NCI-H1436 treated with DMSO at 0.1 percent for 48 hours (cell line): ENCODE measurements at regions not wholly inside any gene's neighbourhood (a gene's known extent, or its start where the extent isn't known, plus 50 kb on each side); places are given as distances from the start of the nearest gene placed in this dataset.
"Not testable (repeated sequence)": the region's sequence is repeated elsewhere in the genome, so short reads cannot be mapped to it uniquely, and the experiment has no call there.

Source experiments
- DNase-seq: peaks from one replicate; lab custom pipeline; 2025; lab: John Stamatoyannopoulos, UW

DNA sequence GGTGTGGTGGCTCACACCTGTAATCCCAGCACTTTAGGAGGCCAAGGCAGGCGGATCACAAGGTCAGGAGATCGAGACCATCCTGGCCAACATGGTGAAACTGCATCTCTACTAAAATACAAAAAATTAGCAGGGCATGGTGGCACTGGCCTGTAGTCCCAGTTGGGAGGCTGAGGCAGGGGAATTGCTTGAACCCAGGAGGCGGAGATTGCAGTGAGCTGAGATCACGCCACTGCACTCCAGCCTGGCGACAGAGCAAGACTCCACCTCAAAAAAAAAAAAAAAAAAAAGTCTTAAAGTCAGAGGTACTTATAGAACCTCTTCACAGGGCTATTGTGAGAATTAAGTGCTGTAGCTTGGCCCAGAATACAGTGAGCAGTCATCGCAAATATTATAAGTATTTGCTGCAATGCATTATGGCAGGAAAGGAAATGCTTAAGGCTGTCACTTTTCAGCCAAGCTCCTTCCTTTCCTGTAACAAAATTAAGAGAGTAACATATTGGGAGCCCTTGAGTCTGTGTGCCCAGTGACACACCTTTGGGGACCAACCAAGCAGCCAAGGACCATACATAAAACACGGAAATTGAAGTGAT is 110.9 kb upstream of the HAND1 start:
- DNase-seq = not testable (repeated sequence)

GRCh38 chr5:154588091-154588774 is 110.2 kb upstream of the HAND1 start:
- no peak for DNase-seq

- DNase-seq = no peak
Measured at GRCh38 chr5:154587123-154588026, 109.3 kb upstream of the HAND1 start.

DNA sequence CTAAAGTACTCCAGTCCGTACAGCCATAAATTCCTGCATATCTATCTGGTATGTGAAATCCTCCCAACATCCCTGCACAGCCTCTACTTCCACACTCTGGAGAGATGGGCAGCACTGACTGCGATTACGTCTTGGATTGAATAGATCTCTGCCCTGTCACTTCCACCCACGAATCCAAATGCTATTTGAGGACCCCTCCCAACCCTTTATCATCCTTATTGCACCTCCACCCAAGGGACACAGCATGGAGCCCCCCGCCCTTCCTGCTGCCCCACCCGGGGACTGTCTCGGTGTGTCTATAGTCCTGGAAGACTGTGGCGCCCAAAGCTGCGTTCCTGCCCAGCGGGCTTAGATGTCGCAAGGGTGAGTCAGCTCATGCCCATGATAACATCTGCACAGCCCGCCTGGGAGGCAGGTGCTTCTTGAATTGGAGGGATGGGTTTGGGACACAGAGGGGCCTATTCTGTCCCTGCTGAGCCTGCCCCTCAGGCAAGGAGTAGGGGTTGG is 105.7 kb upstream of the HAND1 start:
- DNase-seq = no peak

DNA sequence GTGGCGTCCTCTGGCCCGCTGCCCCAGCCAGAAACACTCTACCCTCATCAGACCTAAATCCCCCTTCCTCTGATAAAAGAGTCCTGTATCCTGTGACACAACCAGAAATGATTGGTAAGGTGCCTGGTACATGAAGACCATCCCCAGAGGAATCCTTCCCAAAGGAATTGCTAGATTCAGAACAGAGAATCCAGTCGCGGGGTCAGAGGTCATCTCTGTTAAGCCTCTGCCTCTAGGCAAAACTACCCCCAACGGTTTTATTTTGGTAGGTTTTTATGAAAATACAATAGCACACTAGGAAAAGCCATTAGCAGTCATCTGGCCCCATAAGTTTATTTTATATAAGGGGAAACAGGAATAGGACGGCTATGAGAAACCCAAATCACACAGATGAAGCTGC is 102.4 kb upstream of the HAND1 start:
- no peak for DNase-seq

DNA sequence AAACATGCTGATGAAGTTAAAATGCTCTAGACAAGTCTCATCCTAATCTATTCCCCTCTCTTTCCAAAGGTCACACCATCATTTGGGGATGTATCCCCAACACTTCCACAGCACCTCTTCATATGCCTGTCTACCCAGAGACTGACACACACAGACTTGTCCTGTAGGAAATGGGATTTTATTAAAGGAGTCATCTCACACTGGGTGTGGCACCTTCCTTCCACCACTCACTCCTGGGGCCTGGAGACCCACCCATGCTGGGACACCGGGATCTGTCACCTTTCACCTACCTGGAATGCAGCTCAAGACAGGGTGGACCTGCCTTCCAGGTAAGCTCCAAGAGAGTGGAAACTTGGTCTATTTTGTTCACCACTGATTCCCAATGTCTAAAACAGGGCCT is 99.4 kb upstream of the HAND1 start:
- no peak for DNase-seq

- DNase-seq = no peak
Measured at GRCh38 chr5:154576429-154576806, 98.4 kb upstream of the HAND1 start.

DNA sequence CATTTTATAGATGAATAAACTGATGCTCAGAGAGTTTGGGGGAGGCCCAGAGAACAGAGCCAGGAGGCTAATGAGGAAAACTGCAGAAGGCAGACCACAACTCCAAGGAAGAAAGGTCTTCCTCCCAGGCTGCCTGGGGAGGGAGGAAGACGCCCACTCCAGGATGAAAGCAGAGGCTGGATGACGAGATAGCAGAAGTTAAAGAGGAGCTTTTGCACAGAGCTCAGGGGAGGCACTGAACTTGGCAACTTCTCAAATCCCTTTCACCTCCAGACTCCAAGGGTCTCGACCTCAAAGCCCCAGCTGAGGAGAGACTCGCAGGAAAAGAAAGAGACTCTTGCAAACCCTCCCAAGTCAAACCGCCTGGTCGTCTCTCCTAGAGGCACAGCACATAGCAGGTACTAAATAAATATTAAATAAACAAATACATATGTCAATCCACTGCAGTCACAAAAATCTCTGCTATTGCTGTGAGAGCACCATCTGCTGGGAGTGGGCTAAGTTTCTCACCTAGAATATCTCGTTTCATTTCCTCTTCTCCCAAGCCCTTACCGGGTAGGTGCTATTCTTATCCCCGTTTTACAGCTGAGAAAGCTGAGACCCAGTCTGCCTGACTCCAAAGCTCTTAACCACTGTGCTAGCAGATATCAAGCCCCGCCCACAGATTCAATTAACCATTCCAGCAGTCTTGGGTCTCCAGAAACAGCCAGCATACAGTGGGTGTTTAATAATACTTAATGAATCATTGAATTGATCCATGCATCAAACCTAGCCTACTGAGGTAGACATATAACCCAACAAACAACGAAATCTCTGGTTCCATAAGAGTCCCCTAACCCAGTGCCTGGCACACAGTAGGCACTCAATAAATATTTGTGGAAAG is 97.8 kb upstream of the HAND1 start:
- no peak for DNase-seq

- no peak for DNase-seq
Measured at GRCh38 chr5:154573011-154573410, 95.0 kb upstream of the HAND1 start.

- no peak for DNase-seq
Measured at GRCh38 chr5:154571325-154572035, 93.5 kb upstream of the HAND1 start.

GRCh38 chr5:154570572-154571324 is 92.7 kb upstream of the HAND1 start:
- no peak for DNase-seq

DNA sequence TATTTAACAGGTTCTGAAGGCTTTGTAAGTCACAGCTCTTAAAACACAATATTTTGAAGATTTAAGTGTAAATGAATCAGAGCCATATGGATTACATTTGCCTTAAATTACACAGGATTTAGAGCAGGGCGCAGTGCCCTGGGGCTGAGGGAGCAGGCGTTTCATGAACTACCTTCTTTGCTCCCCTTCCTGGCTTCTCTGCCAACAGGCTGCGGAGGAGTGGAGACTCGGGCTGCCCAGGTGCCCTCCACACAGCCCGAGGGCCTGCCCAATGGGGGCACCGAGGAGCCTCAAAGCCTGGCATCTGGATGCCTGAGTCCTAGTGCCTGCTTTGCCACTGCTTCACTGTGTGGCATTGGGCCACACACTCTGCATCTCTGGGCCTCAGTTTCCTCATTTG is 90.6 kb upstream of the HAND1 start:
- DNase-seq = no peak

- DNase-seq = no peak
Measured at GRCh38 chr5:154567155-154567554, 89.1 kb upstream of the HAND1 start.

- DNase-seq = no peak
Measured at GRCh38 chr5:154566146-154566680, 88.2 kb upstream of the HAND1 start.

- DNase-seq = no peak
Measured at GRCh38 chr5:154565123-154565522, 87.1 kb upstream of the HAND1 start.

DNA sequence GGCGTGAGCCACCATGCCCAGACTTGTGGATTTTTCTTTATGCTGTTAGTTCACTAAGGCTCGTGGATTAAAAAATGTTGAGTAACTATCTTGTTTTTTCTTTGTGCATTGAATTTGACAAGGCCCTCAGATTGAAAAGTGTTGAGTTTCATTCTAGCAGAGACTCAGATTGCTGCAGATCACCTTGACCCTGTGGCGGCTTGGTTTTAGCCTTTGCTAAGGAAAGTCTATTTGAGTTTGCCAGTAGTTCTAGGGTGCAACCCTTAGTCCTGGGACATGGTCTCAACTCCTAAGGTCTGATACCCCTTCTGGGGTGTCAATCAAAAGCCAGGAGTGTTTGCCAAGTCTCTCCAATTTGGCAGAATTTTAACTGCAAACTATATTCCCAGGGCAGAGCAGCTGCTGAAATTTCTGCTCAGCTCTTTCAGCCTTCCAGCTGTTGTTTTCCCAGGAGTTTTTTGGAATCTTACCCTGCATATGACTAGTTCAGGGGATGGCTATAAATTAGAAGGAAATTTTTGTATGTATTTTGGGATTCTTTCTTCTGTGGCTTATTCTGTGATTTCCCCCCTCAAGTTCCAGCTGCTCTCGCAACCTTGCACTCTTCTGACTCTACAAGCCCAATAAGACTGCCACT is 84.3 kb upstream of the HAND1 start:
- no peak for DNase-seq

DNA sequence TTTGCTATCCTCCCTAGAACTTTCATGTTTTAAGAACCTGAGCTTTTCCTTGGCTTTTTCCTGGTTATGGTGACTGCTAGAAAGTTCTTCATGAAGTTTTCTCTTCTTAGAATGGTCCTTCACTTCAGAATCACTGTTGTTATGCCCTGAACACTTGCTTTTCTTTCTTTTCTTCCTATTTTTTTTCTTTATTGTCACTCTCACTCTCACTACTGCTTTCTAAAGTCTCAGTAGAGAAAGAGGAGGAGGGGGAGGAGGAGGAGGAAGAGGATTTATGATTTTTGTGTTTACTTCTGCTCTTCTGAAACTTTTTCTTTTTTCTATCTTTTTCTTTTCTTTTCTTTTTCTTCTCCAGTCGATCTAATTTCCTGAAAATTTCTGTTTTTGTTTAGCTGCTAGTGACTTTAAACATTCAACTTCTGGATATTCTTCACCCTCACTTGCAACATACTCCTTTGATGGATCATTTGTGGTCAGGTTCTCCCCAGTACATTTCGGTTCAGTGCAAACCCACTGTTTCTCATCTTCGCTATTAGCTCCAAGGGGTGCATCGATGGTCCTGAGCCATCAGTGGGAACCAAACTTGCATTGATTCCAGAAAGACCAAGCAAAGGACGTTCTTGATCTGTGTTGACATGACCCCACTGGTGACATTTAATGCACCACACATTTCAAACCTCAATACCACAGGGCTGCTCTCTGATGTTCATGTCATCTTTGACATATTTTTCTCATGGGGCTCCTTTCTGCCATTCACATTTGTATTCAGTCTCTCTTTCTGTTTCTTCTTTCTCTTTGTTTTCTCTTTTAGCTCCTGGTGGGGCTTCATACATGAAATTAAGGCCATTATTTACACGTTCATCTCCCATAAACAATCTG is 81.6 kb upstream of the HAND1 start:
- no peak for DNase-seq

GRCh38 chr5:154557548-154557947 is 79.5 kb upstream of the HAND1 start:
- no peak for DNase-seq

- DNase-seq = no peak
Measured at GRCh38 chr5:154547551-154547950, 69.5 kb upstream of the HAND1 start.
